Mesothelial cell of epicardium (in vitro differentiated cells): ENCODE measurements at regions not wholly inside any gene's neighbourhood (a gene's known extent, or its start where the extent isn't known, plus 50 kb on each side); places are given as distances from the start of the nearest gene placed in this dataset.

ENCODE experiments used
- DNase-seq, 2 experiments: peaks; one replicate each; pipeline ENCODE4 v3.0.0; 2021; ENCODE audit warnings: low spot score in 2 of 2; ENCODE audit not compliant: unreplicated experiment in 2 of 2
- H3K27ac Mint-ChIP-seq: 2 replicates; pipeline ENCODE4 v1.8.0; 2021; ENCODE audit warnings: mixed read lengths
- H3K27me3 Mint-ChIP-seq: 2 replicates; pipeline ENCODE4 v1.8.0; 2021; ENCODE audit warnings: low read depth, mixed read lengths
- H3K36me3 Mint-ChIP-seq: 2 replicates; pipeline ENCODE4 v1.8.0; 2021; ENCODE audit warnings: mixed read lengths
- H3K4me1 Mint-ChIP-seq: 2 replicates; pipeline ENCODE4 v1.8.0; 2021; ENCODE audit warnings: mixed read lengths
- H3K4me3 Mint-ChIP-seq: 2 replicates; pipeline ENCODE4 v1.8.0; 2021; ENCODE audit warnings: mild to moderate bottlenecking, moderate library complexity, mixed read lengths
- H3K9me3 Mint-ChIP-seq: 2 replicates; pipeline ENCODE4 v1.8.0; 2021; ENCODE audit warnings: mixed read lengths
- CTCF ChIP-seq: fragments of 200-600 bp; sonication (generic); IDR thresholded peaks from one replicate; pipeline ENCODE4 v1.5.0; 2021; ENCODE audit warnings: antibody characterized with exemption; ENCODE audit not compliant: unreplicated experiment

- TF ChIP-seq CTCF, result no peak
- no peak for DNase-seq
- Mint-ChIP-seq H3K4me1 (no peaks in the 10 kb centered on the region), H3K36me3 (no peaks in the 10 kb centered on the region), H3K27ac (no peak overlapping the region), H3K4me3 (no peak overlapping the region), H3K9me3 (no peaks in the 10 kb centered on the region), H3K27me3 (no peaks in the 10 kb centered on the region)
These were observed 66.4 kb upstream of the C12orf71 start for GRCh38 chr12:27148791-27149190.

- H3K4me3 Mint-ChIP-seq, result no peak overlapping the region
- H3K4me1 Mint-ChIP-seq, result no peaks in the 10 kb centered on the region
- DNase-seq, result no peak
- no peak overlapping the region for H3K27ac Mint-ChIP-seq
- TF ChIP-seq CTCF, result no peak
- no peaks in the 10 kb centered on the region for H3K9me3 Mint-ChIP-seq
- H3K36me3 Mint-ChIP-seq, result no peaks in the 10 kb centered on the region
- no peaks in the 10 kb centered on the region for H3K27me3 Mint-ChIP-seq
These were observed 69.1 kb upstream of the C12orf71 start for GRCh38 chr12:27151479-27151878.

- no peak overlapping the region for H3K4me3 Mint-ChIP-seq
- DNase-seq, result no peak
These were observed 75.9 kb upstream of the C12orf71 start for GRCh38 chr12:27158297-27158696.

DNA sequence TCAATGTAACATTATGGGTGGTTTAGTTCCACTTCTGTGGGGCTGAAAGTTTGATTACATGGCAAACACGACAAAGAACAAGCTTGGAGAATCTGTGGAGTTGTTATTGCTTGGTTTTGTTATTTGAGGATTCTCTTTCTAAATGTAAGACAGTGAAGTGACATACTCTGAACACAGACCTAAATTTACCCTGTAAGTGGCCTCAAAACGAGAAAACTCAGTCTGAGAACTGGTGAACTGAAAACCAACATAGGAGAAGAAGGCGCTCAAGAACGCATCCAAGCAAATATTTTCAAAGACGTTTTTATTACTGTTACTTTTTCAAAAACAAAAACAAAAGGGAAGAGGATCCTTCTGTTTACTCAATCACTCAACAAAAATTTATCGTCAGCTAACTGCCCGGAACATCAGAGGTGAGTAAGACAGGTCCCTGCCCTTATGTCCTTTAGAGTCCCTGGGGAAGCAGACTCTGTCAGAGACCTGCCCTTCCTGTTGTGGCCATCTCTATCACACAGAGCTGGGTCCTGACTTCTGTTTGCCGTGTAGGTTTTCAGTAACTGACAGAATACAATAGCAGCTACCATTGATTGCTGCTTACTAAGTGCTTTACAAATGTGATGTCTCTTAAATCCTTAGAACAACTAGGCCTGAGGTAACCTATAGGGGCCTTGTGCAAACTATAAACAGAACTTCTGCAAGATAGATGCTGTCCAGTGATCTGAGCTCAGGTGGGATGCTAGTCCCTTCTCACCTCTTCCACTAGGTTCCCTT, 79.3 kb upstream of the C12orf71 start:
- no peak overlapping the region for H3K4me3 Mint-ChIP-seq
- no peaks in the 10 kb centered on the region for H3K36me3 Mint-ChIP-seq
- peaks cover 9% of the 10 kb centered on the region for H3K9me3 Mint-ChIP-seq
- DNase-seq, result no peak
- H3K27ac Mint-ChIP-seq, result no peak overlapping the region
- H3K27me3 Mint-ChIP-seq, result no peaks in the 10 kb centered on the region
- no peak for TF ChIP-seq CTCF
- no peaks in the 10 kb centered on the region for H3K4me1 Mint-ChIP-seq

More at GRCh38 chr12:27158297-27158696, 75.9 kb upstream of the C12orf71 start:
- Mint-ChIP-seq H3K9me3 (peaks cover 5% of the 10 kb centered on the region), H3K4me1 (no peaks in the 10 kb centered on the region), H3K27ac (no peak overlapping the region), H3K36me3 (no peaks in the 10 kb centered on the region), H3K27me3 (no peaks in the 10 kb centered on the region)
- TF ChIP-seq CTCF, result no peak

- peaks cover 11% of the 10 kb centered on the region for H3K9me3 Mint-ChIP-seq
- no peaks in the 10 kb centered on the region for H3K27me3 Mint-ChIP-seq
- no peak overlapping the region for H3K4me3 Mint-ChIP-seq
- H3K36me3 Mint-ChIP-seq, result no peaks in the 10 kb centered on the region
- no peak overlapping the region for H3K27ac Mint-ChIP-seq
- H3K4me1 Mint-ChIP-seq, result no peaks in the 10 kb centered on the region
- TF ChIP-seq CTCF, result no peak
- no peak for DNase-seq
These were observed 79.8 kb upstream of the C12orf71 start for GRCh38 chr12:27162229-27162537.
